Ascending aorta (tissue), 2 donors: ENCODE measurements at regions not wholly inside any gene's neighbourhood (a gene's known extent, or its start where the extent isn't known, plus 50 kb on each side); places are given as distances from the start of the nearest gene placed in this dataset.
"Not testable (repeated sequence)": the region's sequence is repeated elsewhere in the genome, so short reads cannot be mapped to it uniquely, and the experiment has no call there.

Experiments
- DNase-seq, 2 donors: peaks; one replicate each; pipeline ENCODE4 v3.0.0-alpha.2; 2019; ENCODE audit warnings: low spot score in 2 of 2
- H3K27ac ChIP-seq, 2 donors: fragments of 200-600 bp; sonication (generic); one replicate each; pipeline ENCODE4 v1.5.1; 2016 to 2017; ENCODE audit warnings: mild to moderate bottlenecking in 1 of 2
- H3K27me3 ChIP-seq: fragments of 200-600 bp; sonication (generic); one replicate; pipeline ENCODE4 v1.5.1; 2017
- H3K36me3 ChIP-seq, 2 donors: fragments of 200-600 bp; sonication (generic); one replicate each; pipeline ENCODE4 v1.5.1; 2016
- H3K4me1 ChIP-seq, 2 donors: fragments of 200-600 bp; sonication (generic); one replicate each; pipeline ENCODE4 v1.5.1; 2016 to 2017; ENCODE audit warnings: mild to moderate bottlenecking in 1 of 2
- H3K4me3 ChIP-seq, 2 donors: fragments of 200-600 bp; sonication (generic); one replicate each; pipeline ENCODE4 v1.5.1; 2016 to 2017; ENCODE audit warnings: mild to moderate bottlenecking in 1 of 2
- H3K9me3 ChIP-seq, 2 donors: fragments of 200-600 bp; sonication (generic); one replicate each; pipeline ENCODE4 v1.5.1; 2016
- CTCF ChIP-seq, 3 experiments: fragments of 200-600 bp in 2 of 3; fragments of 450-650 bp in 1 of 3; sonication (generic) in 2 of 3; IDR thresholded peaks; one replicate each; pipeline ENCODE4 v1.5.1; 2016 to 2019; ENCODE audit warnings: antibody characterized with exemption in 3 of 3, mild to moderate bottlenecking in 1 of 3, moderate library complexity in 1 of 3
- intact Hi-C: fragments of 100-400 bp; cut with DNase I; formaldehyde crosslinking; loops from one replicate; pipeline ENCODE4 v1.15.1; 2023

- H3K27ac ChIP-seq, result no peak overlapping the region
- intact Hi-C loops, result no loop called here
These were observed 427.5 kb upstream of the KLHL29 start for GRCh38 chr2:22957446-22957845.

DNA sequence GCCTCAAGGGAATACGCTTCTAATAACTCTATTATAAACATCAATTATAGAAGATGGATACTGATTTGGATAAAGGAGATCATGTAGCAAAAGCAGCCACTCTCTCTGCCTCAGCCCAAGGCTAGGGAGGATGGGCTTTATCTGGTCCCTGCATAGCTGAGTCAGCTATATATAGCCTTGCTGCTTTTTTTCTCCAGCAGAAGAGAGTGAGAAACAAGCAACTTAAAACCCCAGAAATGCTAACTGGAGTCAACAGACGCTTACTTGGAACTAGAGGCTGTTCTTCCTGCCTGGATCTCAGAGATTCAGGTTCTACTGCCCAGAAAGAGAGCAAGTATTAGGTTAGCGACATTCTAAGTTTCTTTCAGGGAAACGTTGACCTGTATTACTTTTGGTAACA is 426.7 kb upstream of the KLHL29 start:
- no peaks in the 10 kb centered on the region for H3K36me3 ChIP-seq
- no peak for TF ChIP-seq CTCF (IDR thresholded peaks at IDR 0.05)
- no peaks in the 10 kb centered on the region for H3K9me3 ChIP-seq
- no peak for DNase-seq
- H3K4me3 ChIP-seq, result no peak overlapping the region
- no peak overlapping the region for H3K27ac ChIP-seq
- no peaks in the 10 kb centered on the region for H3K4me1 ChIP-seq
- no peaks in the 10 kb centered on the region for H3K27me3 ChIP-seq
- intact Hi-C loops, result no loop called here

More at GRCh38 chr2:22957446-22957845, 427.5 kb upstream of the KLHL29 start:
- Histone ChIP-seq H3K27me3 (no peaks in the 10 kb centered on the region), H3K4me3 (no peak overlapping the region), H3K9me3 (no peaks in the 10 kb centered on the region), H3K36me3 (no peaks in the 10 kb centered on the region), H3K4me1 (no peaks in the 10 kb centered on the region)
- no peak for DNase-seq
- no peak for TF ChIP-seq CTCF (IDR thresholded peaks at IDR 0.05)

DNA sequence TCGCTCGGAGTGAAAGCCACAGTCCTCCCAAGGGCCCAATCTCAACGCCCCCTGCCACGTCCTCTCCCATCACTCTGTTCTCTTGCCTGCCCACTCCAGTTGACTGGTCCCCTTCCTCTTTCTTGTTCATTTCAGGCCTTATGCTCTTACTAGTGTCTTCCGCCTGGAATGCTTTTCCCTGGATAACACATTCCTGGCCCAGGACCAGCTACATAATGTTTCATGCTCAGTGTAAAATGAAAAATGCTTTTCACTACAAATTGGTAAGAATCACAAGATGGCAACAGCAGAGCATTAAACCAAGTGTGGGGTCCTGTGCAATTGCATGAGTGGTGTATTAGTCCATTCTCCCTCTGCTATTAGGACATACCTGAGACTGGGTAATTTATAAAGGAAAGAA is 417.2 kb upstream of the KLHL29 start:
- intact Hi-C loops, result no loop called here
- H3K27ac ChIP-seq, result no peak overlapping the region
- H3K4me3 ChIP-seq, result no peak overlapping the region
- DNase-seq, result no peak
- no peaks in the 10 kb centered on the region for H3K27me3 ChIP-seq
- no peak for TF ChIP-seq CTCF (IDR thresholded peaks at IDR 0.05)
- no peaks in the 10 kb centered on the region for H3K36me3 ChIP-seq
- no peaks in the 10 kb centered on the region for H3K4me1 ChIP-seq
- no peaks in the 10 kb centered on the region for H3K9me3 ChIP-seq

GRCh38 chr2:22970284-22970975 is 414.5 kb upstream of the KLHL29 start:
- no peak for DNase-seq
- TF ChIP-seq CTCF (IDR thresholded peaks at IDR 0.05), result no peak
- Histone ChIP-seq H3K27me3 (no peaks in the 10 kb centered on the region), H3K36me3 (no peaks in the 10 kb centered on the region), H3K9me3 (no peaks in the 10 kb centered on the region), H3K4me3 (no peak overlapping the region), H3K4me1 (no peaks in the 10 kb centered on the region), H3K27ac (no peak overlapping the region)
- intact Hi-C loops, result no loop called here

- Histone ChIP-seq H3K4me1 (no peaks in the 10 kb centered on the region), H3K27ac (no peak overlapping the region), H3K27me3 (no peaks in the 10 kb centered on the region), H3K36me3 (no peaks in the 10 kb centered on the region), H3K4me3 (no peak overlapping the region), H3K9me3 (no peaks in the 10 kb centered on the region)
- DNase-seq, result no peak
- TF ChIP-seq CTCF (IDR thresholded peaks at IDR 0.05), result no peak
- intact Hi-C loops, result no loop called here
These were observed 414.0 kb upstream of the KLHL29 start for GRCh38 chr2:22970991-22971390.

DNA sequence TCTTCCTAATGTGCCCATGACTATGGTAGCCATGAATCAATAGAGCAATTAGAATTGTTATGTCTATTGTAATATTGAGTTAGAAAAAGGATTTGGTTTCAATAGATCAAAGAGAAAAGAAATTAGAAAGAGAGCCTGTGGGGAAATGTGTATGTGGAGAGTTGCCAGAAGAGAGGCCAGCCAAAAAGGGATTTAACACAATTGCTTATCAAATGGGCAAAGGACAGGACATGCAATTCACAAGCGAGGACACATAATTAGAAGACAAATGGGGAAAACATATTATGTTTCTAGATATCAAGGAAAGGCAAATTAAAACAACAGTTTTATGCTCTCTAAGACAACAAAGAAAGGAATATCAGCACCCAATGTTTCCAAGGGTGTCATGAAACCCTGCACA is 403.2 kb upstream of the KLHL29 start:
- DNase-seq, result no peak
- Histone ChIP-seq H3K36me3 (no peaks in the 10 kb centered on the region), H3K27ac (no peak overlapping the region), H3K4me1 (no peaks in the 10 kb centered on the region), H3K9me3 (no peaks in the 10 kb centered on the region), H3K4me3 (no peak overlapping the region), H3K27me3 (no peaks in the 10 kb centered on the region)
- intact Hi-C loops, result no loop called here
- no peak for TF ChIP-seq CTCF (IDR thresholded peaks at IDR 0.05)

GRCh38 chr2:22984152-22984551 is 400.8 kb upstream of the KLHL29 start:
- H3K36me3 ChIP-seq, DNase-seq, H3K27me3 ChIP-seq, H3K4me1 ChIP-seq, H3K9me3 ChIP-seq, intact Hi-C loops, H3K27ac ChIP-seq, H3K4me3 ChIP-seq: not testable (repeated sequence)
